ENCODE measurements at regions not wholly inside any gene's neighbourhood (a gene's known extent, or its start where the extent isn't known, plus 50 kb on each side); places are given as distances from the start of the nearest gene placed in this dataset.

DNA sequence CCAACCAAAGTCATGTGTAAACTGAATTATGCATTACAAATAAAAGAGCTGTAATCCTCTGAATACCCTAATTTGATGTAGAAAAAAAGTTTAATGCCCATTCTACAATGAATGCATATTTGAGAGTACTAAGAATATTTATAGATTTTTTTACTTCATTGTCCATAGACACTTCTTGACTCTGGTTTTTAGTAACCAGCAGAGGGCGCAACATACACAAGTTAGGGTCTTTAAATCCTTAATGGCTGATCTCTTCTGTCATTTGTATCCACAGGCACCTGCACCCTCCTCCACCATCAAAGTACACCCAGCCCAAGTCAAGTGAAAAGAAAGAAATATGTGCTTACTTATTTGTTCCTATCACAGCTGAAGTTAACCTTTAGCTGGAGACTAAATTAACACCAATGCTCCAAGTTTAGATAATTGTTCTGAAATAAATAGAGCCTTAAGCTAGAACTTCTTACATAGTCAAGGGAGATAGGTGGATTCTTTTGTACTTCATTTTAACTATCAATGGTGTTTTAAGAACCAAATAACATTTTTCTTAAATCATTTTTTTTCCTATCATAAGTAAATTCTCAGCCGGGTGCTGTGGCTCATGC lies 524.2 kb upstream of the DAB2 start:
- DNase-seq (ENCODE audit: low read depth), result peak; percentile 83
- no peak overlapping the region for H3K4me3 ChIP-seq (ENCODE audit: low read depth, low read length)
- TF ChIP-seq, protein P1, sequence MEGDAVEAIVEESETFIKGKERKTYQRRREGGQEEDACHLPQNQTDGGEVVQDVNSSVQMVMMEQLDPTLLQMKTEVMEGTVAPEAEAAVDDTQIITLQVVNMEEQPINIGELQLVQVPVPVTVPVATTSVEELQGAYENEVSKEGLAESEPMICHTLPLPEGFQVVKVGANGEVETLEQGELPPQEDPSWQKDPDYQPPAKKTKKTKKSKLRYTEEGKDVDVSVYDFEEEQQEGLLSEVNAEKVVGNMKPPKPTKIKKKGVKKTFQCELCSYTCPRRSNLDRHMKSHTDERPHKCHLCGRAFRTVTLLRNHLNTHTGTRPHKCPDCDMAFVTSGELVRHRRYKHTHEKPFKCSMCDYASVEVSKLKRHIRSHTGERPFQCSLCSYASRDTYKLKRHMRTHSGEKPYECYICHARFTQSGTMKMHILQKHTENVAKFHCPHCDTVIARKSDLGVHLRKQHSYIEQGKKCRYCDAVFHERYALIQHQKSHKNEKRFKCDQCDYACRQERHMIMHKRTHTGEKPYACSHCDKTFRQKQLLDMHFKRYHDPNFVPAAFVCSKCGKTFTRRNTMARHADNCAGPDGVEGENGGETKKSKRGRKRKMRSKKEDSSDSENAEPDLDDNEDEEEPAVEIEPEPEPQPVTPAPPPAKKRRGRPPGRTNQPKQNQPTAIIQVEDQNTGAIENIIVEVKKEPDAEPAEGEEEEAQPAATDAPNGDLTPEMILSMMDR (IDR thresholded peaks at IDR 0.05; ENCODE audit: insufficient read depth, low read length), result peak; percentile 61

DNA sequence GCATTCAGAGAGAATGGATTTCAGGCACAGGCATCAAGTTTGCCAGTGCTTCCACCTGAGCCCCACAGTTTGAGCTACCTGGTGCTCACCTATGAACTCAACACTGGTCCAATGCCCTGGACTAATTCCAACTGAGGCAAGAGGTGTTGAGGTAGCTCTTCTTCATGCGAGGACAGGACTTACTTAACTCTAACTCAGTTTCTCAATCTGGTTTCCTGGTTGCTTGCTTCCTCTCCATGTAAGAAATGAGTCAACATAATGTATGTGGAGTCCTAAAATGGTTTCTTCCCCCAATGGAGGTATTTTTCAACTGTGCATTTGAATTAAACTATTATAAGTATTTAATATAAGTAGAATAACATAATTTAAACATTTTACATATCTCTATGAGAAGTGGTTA lies 523.6 kb upstream of the DAB2 start:
- TF ChIP-seq, protein P1 (IDR thresholded peaks at IDR 0.05; ENCODE audit: insufficient read depth, low read length), result no peak
- DNase-seq (ENCODE audit: low read depth), result no peak
- no peak overlapping the region for H3K4me3 ChIP-seq (ENCODE audit: low read depth, low read length)

DNA sequence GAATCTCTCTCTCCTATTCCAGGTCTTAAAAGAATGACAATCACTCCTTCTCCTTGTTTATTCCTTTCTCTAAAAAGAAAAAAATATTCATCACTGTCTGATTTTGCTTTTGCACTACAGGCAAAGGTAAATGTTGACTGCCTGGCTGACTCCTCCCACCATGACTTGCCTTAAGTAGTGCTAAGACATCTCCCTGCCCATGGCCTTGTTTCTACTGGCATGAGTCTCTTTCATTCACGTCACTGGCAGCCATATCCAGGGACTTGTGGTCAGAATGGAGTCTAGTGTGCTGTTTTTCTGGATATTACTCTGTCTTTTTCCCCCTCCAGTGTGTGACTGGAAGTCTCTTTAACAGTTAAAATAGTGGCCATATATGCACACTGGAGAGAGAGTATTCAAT lies 522.9 kb upstream of the DAB2 start:
- TF ChIP-seq, protein P1 (IDR thresholded peaks at IDR 0.05; ENCODE audit: insufficient read depth, low read length), result no peak
- no peak overlapping the region for H3K4me3 ChIP-seq (ENCODE audit: low read depth, low read length)
- peak; percentile 67 for DNase-seq (ENCODE audit: low read depth)

DNA sequence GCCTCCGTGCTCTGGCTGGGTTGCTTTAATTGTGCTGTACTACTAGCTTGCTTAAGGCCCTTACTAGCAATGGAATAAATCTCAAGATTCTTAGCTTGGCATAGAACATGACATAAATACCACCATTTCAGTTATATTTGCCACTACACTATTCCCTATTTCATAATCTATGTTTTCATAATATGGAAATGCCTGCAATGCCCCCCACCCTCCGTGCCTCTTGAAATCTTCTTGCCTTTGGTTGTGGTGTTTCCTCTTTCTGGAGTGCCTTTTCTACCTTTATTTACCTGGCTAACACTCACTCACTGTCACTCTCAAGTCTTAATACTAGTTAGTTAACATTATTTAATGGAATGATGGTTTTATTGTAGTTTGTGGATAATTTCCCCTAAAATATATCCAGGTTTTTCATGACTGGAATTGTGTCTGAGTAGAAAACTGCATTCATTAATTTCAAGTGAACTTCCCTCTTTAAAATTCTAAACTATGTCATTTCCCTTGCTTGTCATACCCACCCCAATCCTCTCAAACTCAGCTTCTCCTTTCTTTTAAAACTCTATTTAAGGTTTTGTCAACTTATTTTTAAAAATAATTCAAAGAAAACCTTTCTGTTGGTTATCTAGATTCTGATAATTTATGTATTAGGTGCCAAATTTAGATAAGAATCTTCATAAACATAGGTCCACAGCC lies 521.7 kb upstream of the DAB2 start:
- no peak overlapping the region for H3K4me3 ChIP-seq (ENCODE audit: low read depth, low read length)
- TF ChIP-seq, protein P1 (IDR thresholded peaks at IDR 0.05; ENCODE audit: insufficient read depth, low read length), result no peak
- DNase-seq (ENCODE audit: low read depth), result no peak

DNA sequence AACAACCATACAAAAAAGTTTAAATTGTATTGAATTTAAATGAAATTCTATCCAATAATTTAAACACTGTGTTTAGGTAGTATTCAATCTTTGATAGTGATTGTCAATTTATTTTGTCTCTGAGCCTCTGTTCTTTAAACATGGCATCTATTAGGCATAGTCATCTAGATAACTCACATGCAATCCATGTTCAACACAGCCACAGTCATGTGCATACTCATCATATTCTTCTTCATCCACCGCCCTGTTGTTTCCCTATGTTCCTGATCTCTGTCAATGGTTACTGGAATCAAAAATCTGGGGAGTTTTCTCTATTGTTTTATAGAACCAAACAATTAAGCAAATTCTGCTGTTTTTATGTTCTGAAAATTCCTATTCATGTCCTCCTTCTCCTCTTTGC lies 521.1 kb upstream of the DAB2 start:
- TF ChIP-seq, protein P1 (IDR thresholded peaks at IDR 0.05; ENCODE audit: insufficient read depth, low read length), result no peak
- DNase-seq (ENCODE audit: low read depth), result no peak
- no peak overlapping the region for H3K4me3 ChIP-seq (ENCODE audit: low read depth, low read length)

DNA sequence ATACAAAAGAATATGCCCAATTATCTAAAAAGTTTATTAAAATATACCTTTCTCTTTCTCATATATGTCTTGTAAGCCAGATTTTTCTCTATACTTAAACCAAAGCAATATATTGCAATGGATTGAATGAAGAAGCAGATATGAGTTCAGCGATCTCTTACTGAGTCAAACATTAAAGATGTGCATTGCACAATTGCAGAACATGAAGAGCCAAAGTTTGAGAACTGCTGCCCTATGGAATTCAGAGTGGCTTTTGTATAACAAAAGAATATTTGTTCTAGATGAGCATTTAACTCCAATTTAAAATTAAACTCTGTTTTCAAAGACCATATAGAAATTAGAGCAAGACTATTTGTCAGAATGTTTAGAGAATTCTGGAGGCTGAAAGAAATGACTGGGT lies 519.0 kb upstream of the DAB2 start:
- H3K4me3 ChIP-seq (ENCODE audit: low read depth, low read length), result no peak overlapping the region
- DNase-seq (ENCODE audit: low read depth), result peak; percentile 15
- TF ChIP-seq, protein P1 (IDR thresholded peaks at IDR 0.05; ENCODE audit: insufficient read depth, low read length), result no peak

Data from fibroblast of the aortic adventitia (primary cell).